Hindlimb muscle (tissue), 1 donor: ENCODE measurements at regions not wholly inside any gene's neighbourhood (a gene's known extent, or its start where the extent isn't known, plus 50 kb on each side); places are given as distances from the start of the nearest gene placed in this dataset.

ENCODE experiments used
- DNase-seq: peaks from one replicate; pipeline ENCODE4 v3.0.0-alpha.2; 2013

DNA sequence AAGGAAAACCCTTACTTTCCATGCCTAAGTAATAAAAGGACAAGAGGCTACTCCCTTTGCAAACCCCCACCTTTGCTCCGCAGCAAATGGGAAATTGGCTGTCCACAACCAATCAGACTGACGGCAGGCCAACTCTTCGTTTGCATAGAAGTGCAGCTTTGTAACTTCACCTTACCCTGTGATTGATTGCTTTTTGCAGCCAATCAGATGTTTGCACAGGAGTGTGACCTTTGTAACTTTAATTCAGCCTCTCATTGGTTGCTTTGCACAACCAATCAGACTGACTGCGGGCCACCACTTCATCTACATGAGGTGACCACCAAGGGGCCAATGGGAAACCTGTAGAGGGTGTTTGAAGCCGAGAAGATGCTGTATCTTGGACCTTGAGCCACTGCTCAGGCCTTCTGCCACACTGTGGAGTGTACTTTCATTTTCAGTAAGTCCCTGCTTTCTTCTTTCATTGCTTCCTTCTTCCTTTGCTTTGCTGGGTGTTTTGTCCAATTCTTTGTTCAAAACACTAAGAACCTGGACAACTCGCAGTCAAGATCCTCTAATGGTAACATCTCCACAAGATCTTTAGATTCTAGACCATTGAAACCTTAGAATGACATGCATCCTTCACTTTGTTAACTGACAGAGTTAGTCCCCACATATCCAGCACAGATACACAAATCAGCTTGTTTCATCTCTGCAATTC is 51.3 kb upstream of the FREM1 start:
- DNase-seq = no peak

- no peak for DNase-seq
Measured at GRCh38 chr9:14960881-14961280, 50.7 kb upstream of the FREM1 start.
